Astrocyte of the spinal cord (primary cell): ENCODE measurements at regions not wholly inside any gene's neighbourhood (a gene's known extent, or its start where the extent isn't known, plus 50 kb on each side); places are given as distances from the start of the nearest gene placed in this dataset.

ENCODE experiments used
- DNase-seq: peaks from one replicate; pipeline ENCODE4 v3.0.0; 2011; ENCODE audit warnings: low read depth, low spot score
- H3K4me3 ChIP-seq: 2 replicates; pipeline ENCODE4 v1.5.1; 2011; ENCODE audit warnings: low read depth, mild to moderate bottlenecking, low read length, moderate library complexity
- CTCF ChIP-seq: IDR thresholded peaks from 2 replicates; pipeline ENCODE4 v1.5.1; 2012; ENCODE audit warnings: low read depth, mild to moderate bottlenecking, low read length, inconsistent platforms
- in situ Hi-C: cut with HindIII; loops from 2 replicates; pipeline ENCODE4 v1.10.0; 2017; ENCODE audit warnings: low sequenced_read_pairs

GRCh38 chr3:168495270-168495669, 399.5 kb upstream of the GOLIM4 start:
- TF ChIP-seq CTCF, result no peak
- no peak overlapping the region for H3K4me3 ChIP-seq
- in situ Hi-C loops, result no loop called here
- no peak for DNase-seq

GRCh38 chr3:168493412-168494205, 397.9 kb upstream of the GOLIM4 start:
- in situ Hi-C loops, result no loop called here
- H3K4me3 ChIP-seq, result no peak overlapping the region
- no peak for DNase-seq
- no peak for TF ChIP-seq CTCF

DNA sequence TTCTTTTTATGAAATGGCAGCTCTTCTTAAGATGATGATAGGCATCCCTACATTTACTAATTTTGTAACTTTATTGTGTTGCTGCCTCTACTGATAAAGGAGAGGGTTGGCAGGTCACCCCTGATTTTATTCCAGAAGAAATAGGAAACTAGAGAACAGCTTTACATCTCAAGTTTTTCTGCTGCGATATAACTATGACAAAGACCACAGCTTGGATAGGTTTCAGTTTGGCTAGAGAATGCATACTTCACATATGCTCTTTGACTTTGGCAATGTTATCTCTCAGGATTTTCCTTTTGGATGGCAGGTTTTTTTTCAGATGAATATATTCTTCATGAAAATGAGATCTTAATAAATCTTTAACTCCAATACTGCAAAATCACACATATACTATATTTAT, 395.3 kb upstream of the GOLIM4 start:
- no peak overlapping the region for H3K4me3 ChIP-seq
- in situ Hi-C loops, result no loop called here
- no peak for TF ChIP-seq CTCF
- DNase-seq, result no peak

- no peak overlapping the region for H3K4me3 ChIP-seq
- in situ Hi-C loops, result no loop called here
- TF ChIP-seq CTCF, result no peak
- DNase-seq, result no peak
Measured at GRCh38 chr3:168489301-168489700, 393.6 kb upstream of the GOLIM4 start.

GRCh38 chr3:168485936-168486335, 390.2 kb upstream of the GOLIM4 start:
- DNase-seq, result no peak
- in situ Hi-C loops, result no loop called here
- no peak for TF ChIP-seq CTCF

GRCh38 chr3:168476360-168476980, 380.7 kb upstream of the GOLIM4 start:
- H3K4me3 ChIP-seq, result no peak overlapping the region
- DNase-seq, result no peak
- no peak for TF ChIP-seq CTCF
- in situ Hi-C loops, result no loop called here

More at GRCh38 chr3:168485936-168486335, 390.2 kb upstream of the GOLIM4 start:
- no peak overlapping the region for H3K4me3 ChIP-seq
